Fibroblast of the conjunctiva (primary cell): ENCODE measurements at regions not wholly inside any gene's neighbourhood (a gene's known extent, or its start where the extent isn't known, plus 50 kb on each side); places are given as distances from the start of the nearest gene placed in this dataset.

ENCODE experiments used
- DNase-seq: peaks from one replicate; pipeline ENCODE4 v3.0.0-alpha.2; 2010; ENCODE audit warnings: low read depth

GRCh38 chr6:100944644-100945043 lies 63.5 kb upstream of the ASCC3 start:
- DNase-seq: no peak

DNA sequence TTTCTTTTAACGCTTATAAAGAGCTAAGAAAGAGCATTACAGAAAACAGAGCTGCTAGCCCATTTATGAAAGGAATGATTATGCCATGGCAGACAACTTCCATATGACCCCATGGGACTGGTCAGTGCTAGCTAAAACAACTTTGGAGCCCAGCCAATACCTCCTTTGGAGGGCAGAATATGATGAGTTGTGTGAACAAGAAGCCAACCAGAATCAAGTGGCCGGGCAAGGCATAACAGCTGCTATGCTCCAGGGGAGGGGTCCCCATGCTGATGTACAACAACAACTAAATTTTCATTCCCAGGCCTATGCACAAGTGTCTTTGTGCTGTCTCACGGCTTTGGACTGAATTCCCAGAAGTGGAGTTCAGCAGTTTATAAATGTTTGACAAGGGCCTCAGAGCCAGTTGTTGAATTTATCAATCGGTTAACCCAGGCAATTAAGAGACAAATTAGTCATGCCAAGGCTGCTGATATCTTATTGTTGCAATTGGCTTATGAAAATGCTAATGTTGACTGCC lies 65.0 kb upstream of the ASCC3 start:
- no peak for DNase-seq

GRCh38 chr6:100946711-100947110 lies 65.6 kb upstream of the ASCC3 start:
- no peak for DNase-seq

DNA sequence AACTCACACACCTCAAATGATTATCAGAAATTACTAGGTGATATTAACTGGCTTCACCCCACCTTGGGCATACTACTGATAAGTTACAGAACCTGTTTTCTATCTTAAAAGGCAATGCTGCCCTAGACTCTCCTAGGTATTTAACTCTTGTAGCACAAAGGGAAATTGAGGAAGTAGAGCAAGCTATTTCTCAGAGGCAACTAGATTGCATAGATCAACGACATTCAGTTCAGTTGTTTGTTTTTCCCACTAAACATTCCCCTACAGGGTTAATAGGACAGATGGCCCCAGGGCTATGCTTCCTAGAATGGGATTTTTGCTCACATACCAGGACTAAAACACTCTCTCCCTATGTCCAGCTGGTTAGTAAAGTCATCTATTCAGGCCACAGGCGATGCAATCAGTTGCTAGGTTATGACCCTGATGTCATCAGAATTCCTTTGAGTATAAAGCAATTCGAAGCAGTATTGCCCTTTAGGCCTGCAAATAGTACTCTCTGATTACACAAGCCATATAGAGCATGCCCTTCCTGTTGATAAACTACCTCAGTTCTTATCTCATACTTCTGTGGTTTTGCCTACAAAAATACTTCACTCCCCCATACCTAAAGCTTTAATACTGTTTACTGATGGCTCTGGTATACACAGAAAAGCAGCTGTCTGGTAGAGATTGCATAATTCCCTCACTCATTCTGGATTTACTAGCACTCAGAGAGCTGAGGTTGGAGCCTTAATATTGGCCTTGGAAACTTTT lies 67.4 kb upstream of the ASCC3 start:
- no peak for DNase-seq

DNA sequence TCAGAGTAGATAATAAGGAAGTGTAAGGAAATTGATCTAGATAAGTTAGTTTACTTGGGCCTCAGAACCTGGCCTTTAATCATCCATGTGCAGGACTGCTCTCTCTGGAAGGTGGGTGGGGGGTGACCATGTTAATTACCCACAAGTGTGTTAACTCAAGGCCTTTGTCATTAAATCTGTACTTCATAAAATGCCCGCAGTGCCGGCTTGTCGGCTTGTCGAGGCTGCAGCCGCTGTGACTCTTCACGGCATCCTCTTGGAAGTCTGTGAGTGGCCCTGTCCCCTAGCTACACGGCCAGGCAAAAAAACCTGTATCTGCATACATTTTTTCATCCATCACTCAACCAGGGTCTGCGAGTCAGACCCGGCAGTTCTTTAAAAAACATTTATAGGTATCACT lies 70.9 kb upstream of the ASCC3 start:
- DNase-seq: no peak

DNA sequence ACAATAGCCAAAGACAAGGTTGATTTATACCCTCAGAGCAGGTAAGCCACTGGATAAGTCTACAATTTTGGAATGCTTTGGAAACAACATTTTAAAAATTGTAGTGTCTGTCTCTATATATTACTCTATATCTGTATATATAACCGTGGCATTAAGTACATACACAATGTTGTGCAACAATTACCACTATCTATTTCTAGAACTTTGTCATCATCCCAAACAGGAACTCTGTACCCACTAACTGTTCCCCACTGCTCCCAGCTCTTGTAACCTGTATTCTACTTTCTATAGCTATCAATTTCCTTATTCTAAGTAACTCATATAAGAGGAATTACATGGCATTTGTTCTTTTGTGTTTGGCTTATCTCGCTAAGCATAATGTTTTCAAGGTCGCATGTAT lies 78.2 kb upstream of the ASCC3 start:
- no peak for DNase-seq

DNA sequence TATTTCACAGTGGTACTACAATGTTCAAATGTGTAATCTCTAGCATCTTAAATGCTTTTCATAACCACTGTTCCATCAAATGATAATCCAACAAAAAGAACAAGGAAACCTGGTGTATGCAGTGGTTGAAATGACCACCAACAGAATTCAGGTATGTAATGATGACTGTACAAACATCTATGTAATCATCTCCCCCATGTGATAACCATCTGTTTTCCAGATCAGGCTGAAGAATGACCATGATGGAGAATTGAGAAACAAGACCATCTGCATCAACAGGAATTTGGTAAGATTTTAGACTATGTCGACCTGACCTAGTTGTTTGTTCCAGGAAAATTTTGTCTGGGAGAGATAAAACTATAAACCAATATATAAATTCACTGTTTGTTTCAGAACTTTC lies 81.3 kb upstream of the ASCC3 start:
- DNase-seq: no peak

DNA sequence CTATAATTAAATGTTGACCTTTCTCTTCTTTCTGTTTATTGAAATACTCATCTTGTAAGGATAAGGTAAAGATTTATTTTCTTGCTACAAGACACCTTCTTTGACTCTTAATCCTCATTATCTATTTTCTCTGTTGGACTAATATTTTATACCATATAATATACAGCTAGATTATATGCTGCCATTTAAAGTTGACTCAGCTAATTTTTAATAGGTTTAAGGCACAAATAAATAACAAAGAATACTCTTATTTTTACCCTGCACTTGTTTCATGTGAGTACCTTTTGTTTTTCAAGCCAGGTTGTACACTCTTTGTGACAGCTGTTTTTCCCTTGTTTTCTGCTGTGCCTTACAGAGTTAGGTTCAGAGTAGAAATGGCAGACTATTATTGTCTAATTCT lies 83.9 kb upstream of the ASCC3 start:
- DNase-seq: no peak

DNA sequence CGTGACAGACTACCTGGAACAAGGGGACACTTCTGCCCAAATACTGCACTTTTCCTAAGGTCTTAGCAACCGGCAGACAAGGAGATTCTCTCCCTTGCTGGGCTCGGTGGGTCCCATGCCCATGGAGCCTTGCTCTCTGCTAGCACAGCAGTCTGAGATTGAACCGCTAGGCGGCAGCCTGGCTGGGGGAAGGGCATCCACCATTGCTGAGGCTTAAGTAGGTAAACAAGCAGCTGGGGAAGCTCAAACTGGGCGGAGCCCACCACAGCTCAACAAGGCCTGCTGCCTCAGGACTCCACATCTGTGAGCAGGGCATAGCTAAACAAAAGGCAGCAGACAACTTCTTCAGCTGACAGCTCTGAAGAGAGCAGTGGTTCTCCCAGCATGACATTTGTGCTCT lies 87.8 kb upstream of the ASCC3 start:
- no peak for DNase-seq

GRCh38 chr6:100979267-100979666 lies 98.1 kb upstream of the ASCC3 start:
- no peak for DNase-seq

- DNase-seq: no peak
These were observed 99.8 kb upstream of the ASCC3 start for GRCh38 chr6:100980949-100981348.

DNA sequence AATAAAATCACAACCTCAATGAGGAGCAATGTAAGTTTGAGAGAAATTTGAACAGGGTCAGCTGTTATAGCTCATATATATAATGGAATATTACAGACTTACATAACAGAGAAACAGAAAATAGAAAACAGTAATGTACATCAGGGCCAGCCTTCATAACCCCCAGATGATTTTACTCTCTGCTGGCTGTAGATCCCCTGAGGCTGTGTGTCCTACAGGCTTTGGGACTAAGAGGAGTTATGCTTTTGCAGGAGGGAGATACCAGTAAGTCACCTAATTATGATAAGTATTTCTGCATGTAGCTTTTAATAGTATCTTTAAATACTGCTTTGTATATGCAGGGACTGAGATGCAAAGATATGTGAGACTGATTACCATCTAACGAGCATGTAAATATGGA lies 105.8 kb upstream of the ASCC3 start:
- no peak for DNase-seq

GRCh38 chr6:100987556-100987955 lies 106.4 kb upstream of the ASCC3 start:
- DNase-seq: no peak

- DNase-seq: no peak
These were observed 107.4 kb upstream of the ASCC3 start for GRCh38 chr6:100988391-100988984.

GRCh38 chr6:100990070-100990469 lies 108.9 kb upstream of the ASCC3 start:
- no peak for DNase-seq

GRCh38 chr6:100996409-100996808 lies 115.3 kb upstream of the ASCC3 start:
- DNase-seq: no peak

GRCh38 chr6:100998111-100998510 lies 117.0 kb upstream of the ASCC3 start:
- DNase-seq: no peak

DNA sequence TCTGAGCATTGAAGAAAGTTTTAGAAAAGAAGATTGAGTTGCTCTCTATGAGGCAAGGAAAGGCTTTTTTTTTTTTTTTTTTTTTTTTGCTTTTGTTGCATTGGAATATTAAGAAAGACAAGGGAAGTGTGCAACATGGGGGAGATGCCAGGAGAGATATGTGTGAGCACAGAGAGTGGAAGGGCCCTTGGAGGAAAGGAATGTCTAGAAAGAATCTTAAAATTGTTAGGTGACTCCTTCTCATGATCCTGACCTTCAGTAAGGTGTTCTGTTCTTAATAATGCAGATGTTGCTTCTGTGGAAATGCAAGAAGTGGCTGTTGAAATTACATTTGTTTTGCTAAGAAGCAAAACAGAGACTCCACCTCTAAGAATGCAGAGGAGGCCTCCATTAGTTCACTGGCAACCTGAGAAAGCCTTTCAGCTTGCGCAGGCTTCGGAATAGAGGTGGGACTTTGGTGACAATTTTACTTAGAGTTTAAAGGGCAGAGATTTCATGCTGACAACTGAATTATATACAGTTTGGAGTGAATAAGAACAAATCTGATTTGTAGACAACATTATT lies 118.0 kb upstream of the ASCC3 start:
- DNase-seq: no peak

- no peak for DNase-seq
These were observed 119.2 kb upstream of the ASCC3 start for GRCh38 chr6:101000341-101000740.

DNA sequence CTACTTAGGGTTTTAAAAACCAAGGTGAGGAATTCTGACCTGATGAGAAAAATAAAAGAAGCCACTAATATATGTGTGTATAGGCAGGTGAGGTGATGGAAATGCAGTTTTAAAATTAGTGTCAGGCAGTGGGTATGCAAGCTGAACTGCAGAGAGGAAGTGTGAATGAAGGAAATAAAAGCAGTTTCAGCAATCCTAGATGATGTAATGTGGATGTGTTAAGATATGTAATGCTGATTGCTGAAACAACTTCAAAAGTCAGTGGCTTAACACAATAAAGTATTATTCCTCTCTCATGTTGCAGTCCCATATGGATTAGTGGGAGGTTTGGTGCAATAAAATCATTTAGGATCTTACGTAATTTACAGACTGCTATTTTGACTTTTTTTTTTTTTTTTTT lies 119.9 kb upstream of the ASCC3 start:
- DNase-seq: no peak

DNA sequence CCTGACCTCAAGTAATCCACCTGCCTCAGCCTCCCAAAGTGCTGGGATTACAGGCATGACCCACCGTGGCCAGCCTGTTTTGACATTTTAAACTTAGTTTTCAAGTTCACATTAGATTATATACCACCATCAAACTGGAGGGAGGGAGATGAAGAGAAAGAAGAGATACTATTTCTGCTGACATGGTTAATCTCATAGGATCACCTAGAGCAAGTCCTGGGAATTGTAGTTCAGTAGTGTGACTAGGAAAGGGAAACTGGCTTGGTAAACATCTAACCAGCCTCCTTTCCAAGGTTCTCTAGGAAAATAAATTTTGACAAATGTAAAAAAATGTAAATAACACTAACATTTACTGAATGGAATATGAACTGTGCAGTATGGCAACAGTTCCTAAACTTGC lies 120.5 kb upstream of the ASCC3 start:
- no peak for DNase-seq

- no peak for DNase-seq
These were observed 121.9 kb upstream of the ASCC3 start for GRCh38 chr6:101003075-101003474.

GRCh38 chr6:101011186-101011585 lies 130.1 kb upstream of the ASCC3 start:
- DNase-seq: no peak
